Pancreas (tissue), 10 donors: ENCODE measurements at regions not wholly inside any gene's neighbourhood (a gene's known extent, or its start where the extent isn't known, plus 50 kb on each side); places are given as distances from the start of the nearest gene placed in this dataset.

Source experiments
- ATAC-seq, 4 donors: fragments of 200-7000 bp; cut with Tn5 transposase; one replicate each; pipeline versions ENCODE4 v1.8.0 to v1.9.1; 2020; ENCODE audit warnings: mild to moderate bottlenecking in 4 of 4, moderate library complexity in 4 of 4
- DNase-seq, 6 donors: peaks; one replicate each; pipeline ENCODE4 v3.0.0-alpha.2; 2020
- FAIRE-seq: peaks from 2 replicates; lab custom pipeline; 2012; peaks lifted over from hg19 to GRCh38; lab: Jason Lieb, UNC
- H3K27ac ChIP-seq, 4 donors: fragments of 200-600 bp; sonication (generic); 1 replicate in 3 of 4; 2 replicates in 1 of 4; pipeline versions ENCODE4 v1.5.0 to v1.8.0; 2020
- H3K27me3 ChIP-seq, 4 donors: fragments of 200-600 bp; one replicate each; pipeline ENCODE4 v1.8.0; 2021
- H3K36me3 ChIP-seq, 3 donors: fragments of 200-600 bp; sonication (generic) in 1 of 3; one replicate each; pipeline versions ENCODE4 v1.5.0 to v1.8.0; 2020 to 2021
- H3K4me1 ChIP-seq, 3 donors: fragments of 200-600 bp; one replicate each; pipeline ENCODE4 v1.8.0; 2021
- H3K4me3 ChIP-seq, 4 donors: fragments of 200-600 bp; sonication (generic) in 2 of 4; one replicate each; pipeline versions ENCODE4 v1.5.0 to v1.8.0; 2020 to 2021
- H3K9me3 ChIP-seq, 4 donors: fragments of 200-600 bp; one replicate each; pipeline ENCODE4 v1.8.0; 2021
- WGBS, 2 donors: extraction: QIAGEN DNeasy Blood & Tissue Kit; methylation state at CpG; one replicate each; pipeline ENCODE4 v1.1.7; 2013; 5-methylcytosine and 5-hydroxymethylcytosine counted together
- intact Hi-C, 3 donors: fragments of 100-400 bp; cut with DNase I; formaldehyde crosslinking; loops; one replicate each; pipeline versions ENCODE4 v1.11.1 to v1.14.2; 2022
- TF ChIP-seq, protein P1 (sequence below), 4 donors: fragments of 200-600 bp; sonication (generic) in 3 of 4; IDR thresholded peaks; one replicate each; pipeline versions ENCODE4 v1.5.0 to v1.8.0; 2021; ENCODE audit warnings: antibody characterized with exemption in 4 of 4
- donor health status: healthy with polysubstance abuse.
- donor health status: DM: no; HTN: no; CAD: no; lungs with moderate emphysema.
- donor health status: DM: no; HTN: no; CAD: no.
- donor health status: control.
- donor health status: control.
- donor health status: Bipolar disorder and iron deficiency.
- donor health status: DM: yes; HTN: yes; CAD: no.
- donor health status: DM: no; HTN: no; CAD: no.
- donor health status: DM: no; HTN: no; CAD: no.
- donor health status: DM: yes; HTN: yes; CAD: no.

DNA sequence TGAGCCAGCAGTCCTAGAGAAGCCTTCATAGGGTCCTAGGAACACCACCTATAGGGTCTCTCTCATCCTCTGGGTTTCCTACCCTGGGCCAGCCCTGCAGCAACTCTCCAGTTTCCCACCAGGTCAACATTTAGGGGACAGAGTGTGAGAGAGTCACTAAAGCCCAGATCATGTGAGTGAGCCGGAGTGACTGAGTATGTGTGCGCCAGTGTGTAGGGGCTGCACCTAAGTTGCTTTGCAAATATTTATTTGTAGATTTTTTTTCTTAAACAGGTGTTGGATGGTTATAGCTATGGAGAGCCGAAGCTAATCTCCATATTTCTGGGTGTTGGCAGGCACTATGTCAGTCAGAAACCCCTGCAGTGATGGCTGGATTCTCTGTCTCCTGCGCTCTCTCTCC, 232.5 kb upstream of the NCAM1 start:
- DNase-seq (no peak), FAIRE-seq (no peak), ATAC-seq (no peak)
- intact Hi-C loops: no loop called here
- Histone ChIP-seq H3K27ac (no peak overlapping the region), H3K4me3 (no peak overlapping the region), H3K4me1 (no peaks in the 10 kb centered on the region), H3K36me3 (no peaks in the 10 kb centered on the region), H3K9me3 (no peaks in the 10 kb centered on the region), H3K27me3 (no peaks in the 10 kb centered on the region)
- WGBS, 2 donors: 73 to 75% methylated on average over 4 of the region's 4 CpGs
- TF ChIP-seq, protein P1, sequence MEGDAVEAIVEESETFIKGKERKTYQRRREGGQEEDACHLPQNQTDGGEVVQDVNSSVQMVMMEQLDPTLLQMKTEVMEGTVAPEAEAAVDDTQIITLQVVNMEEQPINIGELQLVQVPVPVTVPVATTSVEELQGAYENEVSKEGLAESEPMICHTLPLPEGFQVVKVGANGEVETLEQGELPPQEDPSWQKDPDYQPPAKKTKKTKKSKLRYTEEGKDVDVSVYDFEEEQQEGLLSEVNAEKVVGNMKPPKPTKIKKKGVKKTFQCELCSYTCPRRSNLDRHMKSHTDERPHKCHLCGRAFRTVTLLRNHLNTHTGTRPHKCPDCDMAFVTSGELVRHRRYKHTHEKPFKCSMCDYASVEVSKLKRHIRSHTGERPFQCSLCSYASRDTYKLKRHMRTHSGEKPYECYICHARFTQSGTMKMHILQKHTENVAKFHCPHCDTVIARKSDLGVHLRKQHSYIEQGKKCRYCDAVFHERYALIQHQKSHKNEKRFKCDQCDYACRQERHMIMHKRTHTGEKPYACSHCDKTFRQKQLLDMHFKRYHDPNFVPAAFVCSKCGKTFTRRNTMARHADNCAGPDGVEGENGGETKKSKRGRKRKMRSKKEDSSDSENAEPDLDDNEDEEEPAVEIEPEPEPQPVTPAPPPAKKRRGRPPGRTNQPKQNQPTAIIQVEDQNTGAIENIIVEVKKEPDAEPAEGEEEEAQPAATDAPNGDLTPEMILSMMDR (IDR thresholded peaks at IDR 0.05): no peak

DNA sequence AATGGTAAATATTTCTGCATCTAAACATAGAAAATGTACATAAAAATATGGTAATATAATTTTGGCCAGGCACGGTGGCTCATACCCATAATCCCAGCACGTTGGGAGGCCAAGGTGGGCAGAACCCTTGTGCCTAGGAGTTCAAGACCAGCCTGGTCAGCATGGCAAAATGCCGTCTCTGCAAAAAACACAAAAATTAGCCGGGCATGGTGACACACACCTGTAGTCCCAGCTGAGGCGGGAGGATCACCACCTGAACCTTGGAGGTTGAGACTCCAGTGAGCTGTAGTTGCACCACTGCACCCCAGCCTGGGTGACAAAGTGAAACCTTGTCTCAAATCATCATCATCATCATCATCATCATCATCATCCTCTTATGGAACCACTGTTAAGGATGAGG, 230.6 kb upstream of the NCAM1 start:
- no peak overlapping the region for H3K4me3 ChIP-seq
- intact Hi-C loops: no loop called here
- no peak for ATAC-seq
- 37 to 60% methylated on average over 5 of the region's 5 CpGs for WGBS, 2 donors
- H3K4me1 ChIP-seq: no peaks in the 10 kb centered on the region
- H3K36me3 ChIP-seq: no peaks in the 10 kb centered on the region
- TF ChIP-seq, protein P1 (IDR thresholded peaks at IDR 0.05): no peak
- H3K27ac ChIP-seq: no peak overlapping the region
- no peaks in the 10 kb centered on the region for H3K27me3 ChIP-seq
- DNase-seq: no peak
- FAIRE-seq: no peak
- no peaks in the 10 kb centered on the region for H3K9me3 ChIP-seq

DNA sequence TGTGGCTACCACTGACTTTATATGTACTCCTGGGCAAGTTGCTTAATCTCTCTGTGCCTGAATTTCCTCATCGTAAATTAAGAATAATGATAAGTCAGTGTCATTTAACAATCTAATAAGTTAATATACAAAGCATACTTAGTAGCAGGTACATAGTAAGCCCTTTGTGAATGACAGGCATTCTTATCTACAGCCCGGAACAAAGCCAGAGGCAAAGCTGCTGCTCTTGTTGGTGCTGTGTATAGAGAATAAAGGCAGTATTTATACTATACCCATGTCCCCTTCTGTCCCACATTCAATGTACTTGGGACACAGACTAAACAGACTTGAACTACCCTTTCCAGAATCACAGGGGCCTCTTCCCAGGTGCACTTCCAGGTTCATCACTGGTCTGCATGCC, 229.7 kb upstream of the NCAM1 start:
- DNase-seq (no peak), ATAC-seq (peak in 2 of 4 donors; percentile 38 to 53), FAIRE-seq (no peak)
- TF ChIP-seq, protein P1 (IDR thresholded peaks at IDR 0.05): no peak
- intact Hi-C loops: no loop called here
- Histone ChIP-seq H3K4me3 (no peak overlapping the region), H3K27me3 (no peaks in the 10 kb centered on the region), H3K9me3 (no peaks in the 10 kb centered on the region), H3K27ac (no peak overlapping the region), H3K36me3 (no peaks in the 10 kb centered on the region), H3K4me1 (no peaks in the 10 kb centered on the region)
- WGBS, 2 donors: 27% methylated on average over 2 of the region's 2 CpGs

DNA sequence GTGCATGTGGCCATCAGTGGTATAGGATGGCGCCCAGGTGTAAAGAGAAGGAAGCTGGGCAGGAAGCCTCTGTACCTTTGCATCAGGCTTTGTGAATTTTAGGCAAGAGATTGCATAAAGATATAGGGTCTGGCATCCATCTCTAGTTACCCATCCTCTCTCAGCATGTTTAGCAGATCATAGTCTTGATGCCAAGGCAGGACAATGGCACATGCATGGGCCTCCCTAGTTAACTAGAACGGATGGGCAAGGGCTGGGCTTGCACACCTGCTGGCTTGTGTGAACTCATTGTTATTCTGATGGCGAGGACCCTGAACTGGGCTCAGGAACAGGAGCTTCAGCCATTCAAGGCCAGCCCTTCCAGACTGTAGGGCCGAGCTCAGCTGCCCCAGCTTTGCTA, 229.2 kb upstream of the NCAM1 start:
- Histone ChIP-seq H3K27ac (no peak overlapping the region), H3K4me1 (no peaks in the 10 kb centered on the region), H3K9me3 (no peaks in the 10 kb centered on the region), H3K27me3 (no peaks in the 10 kb centered on the region), H3K36me3 (no peaks in the 10 kb centered on the region), H3K4me3 (no peak overlapping the region)
- no peak for DNase-seq
- intact Hi-C loops: no loop called here
- TF ChIP-seq, protein P1 (IDR thresholded peaks at IDR 0.05): no peak
- WGBS, 2 donors: 50 to 52% methylated on average over 4 of the region's 4 CpGs
- ATAC-seq: no peak
- no peak for FAIRE-seq

DNA sequence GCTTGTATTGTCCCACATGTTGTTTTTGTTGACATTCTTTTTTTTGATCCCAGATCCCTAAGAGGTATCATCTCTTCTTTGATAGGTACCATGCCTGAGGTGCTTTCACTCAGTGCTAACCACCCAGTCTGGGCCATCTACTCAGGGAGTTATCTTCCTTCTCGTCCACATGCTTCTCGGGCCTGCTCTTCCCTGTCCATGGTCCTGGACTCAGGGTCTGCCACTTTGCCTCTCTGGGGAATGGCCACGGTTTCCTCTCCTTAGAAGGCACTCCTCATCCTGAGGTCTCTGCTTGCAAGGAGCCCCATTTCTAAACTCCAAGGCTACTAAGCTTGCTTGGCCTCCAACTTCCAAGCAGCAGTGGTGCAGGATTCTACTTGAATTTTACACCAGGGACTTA, 227.0 kb upstream of the NCAM1 start:
- Histone ChIP-seq H3K9me3 (no peaks in the 10 kb centered on the region), H3K27ac (no peak overlapping the region), H3K36me3 (no peaks in the 10 kb centered on the region), H3K27me3 (no peaks in the 10 kb centered on the region), H3K4me1 (no peaks in the 10 kb centered on the region), H3K4me3 (no peak overlapping the region)
- ATAC-seq: peak in 1 of 4 donors; percentile 65
- 7 to 15% methylated on average over 3 of the region's 3 CpGs for WGBS, 2 donors
- TF ChIP-seq, protein P1 (IDR thresholded peaks at IDR 0.05): no peak
- intact Hi-C loops: no loop called here
- FAIRE-seq: no peak
- DNase-seq: no peak
